A673 (cell line): ENCODE measurements at regions not wholly inside any gene's neighbourhood (a gene's known extent, or its start where the extent isn't known, plus 50 kb on each side); places are given as distances from the start of the nearest gene placed in this dataset.

Source experiments
- BruUV-seq: library from RNA; stranded (reverse); fragments of 400-500 nt; replicated peaks from 2 replicates; lab custom pipeline; 2021; lab: Mats Ljungman, UMichigan
- CTCF ChIA-PET: fragments of 300-600 bp; sonication (Branson Sonifier 250); formaldehyde crosslinking; loops from one replicate; lab custom pipeline; 2022; ENCODE audit warnings: antibody characterized with exemption; lab: Charles Lee
- POLR2A ChIA-PET: fragments of 300-600 bp; sonication (Branson Sonifier 250); formaldehyde crosslinking; loops from one replicate; lab custom pipeline; 2022; ENCODE audit warnings: antibody characterized with exemption; ENCODE audit not compliant: low non-redundant PET; lab: Charles Lee
- DNase-seq: peaks from one replicate; pipeline ENCODE4 v3.0.0-alpha.2; 2015; ENCODE audit warnings: low spot score
- H3K27ac ChIP-seq: fragments of 200-600 bp; sonication (generic); 2 replicates; pipeline ENCODE4 v1.5.1; 2016; ENCODE audit warnings: mixed run types, low read depth, mild to moderate bottlenecking, mixed read lengths, antibody characterized with exemption, low read length; ENCODE audit not compliant: poor library complexity, severe bottlenecking
- H3K27me3 ChIP-seq: fragments of 200-600 bp; sonication (generic); replicated peaks from 2 replicates; pipeline ENCODE4 v1.6.1; 2017; ENCODE audit warnings: mixed run types, low read depth, mild to moderate bottlenecking, mixed read lengths, antibody characterized with exemption, low read length; ENCODE audit not compliant: insufficient read depth, poor library complexity
- H3K36me3 ChIP-seq: fragments of 200-600 bp; sonication (generic); 2 replicates; pipeline ENCODE4 v1.6.1; 2016; ENCODE audit warnings: mixed run types, mild to moderate bottlenecking, mixed read lengths, antibody characterized with exemption, low read length; ENCODE audit not compliant: insufficient read depth, poor library complexity, severe bottlenecking
- H3K4me1 ChIP-seq: fragments of 200-600 bp; sonication (generic); 2 replicates; pipeline ENCODE4 v1.6.1; 2017; ENCODE audit warnings: mixed run types, mild to moderate bottlenecking, mixed read lengths, antibody characterized with exemption, low read length; ENCODE audit not compliant: insufficient read depth, poor library complexity, severe bottlenecking
- H3K4me3 ChIP-seq: fragments of 200-600 bp; sonication (generic); 2 replicates; pipeline ENCODE4 v1.5.1; 2016; ENCODE audit warnings: low read depth, mixed run types, mild to moderate bottlenecking, mixed read lengths, low read length; ENCODE audit not compliant: poor library complexity, severe bottlenecking
- H3K9me3 ChIP-seq: fragments of 200-600 bp; sonication (generic); 2 replicates; pipeline ENCODE4 v1.6.1; 2016; ENCODE audit warnings: mixed run types, low read depth, mild to moderate bottlenecking, mixed read lengths, antibody characterized with exemption, low read length; ENCODE audit not compliant: poor library complexity, severe bottlenecking
- CTCF ChIP-seq: fragments of 300-800, 200-600 bp; sonication (generic); conservative IDR thresholded peaks from 2 replicates; pipeline ENCODE4 v1.5.1; 2017; ENCODE audit warnings: low read depth, mild to moderate bottlenecking, antibody characterized with exemption, low read length, moderate library complexity, mixed read lengths
- EZH2 ChIP-seq: fragments of 200-600 bp; sonication (generic); IDR thresholded peaks from 2 replicates; pipeline ENCODE4 v1.6.1; 2017; ENCODE audit warnings: borderline replicate concordance, low read depth, mild to moderate bottlenecking, mixed read lengths, antibody characterized with exemption, low read length; ENCODE audit not compliant: poor library complexity, severe bottlenecking
- intact Hi-C: fragments of 100-400 bp; cut with micrococcal nuclease; formaldehyde crosslinking; loops from one replicate; pipeline ENCODE4 v1.10.0; 2022; ENCODE audit not compliant: unreplicated experiment

GRCh38 chr14:81931828-81932227 lies 398.2 kb upstream of the SEL1L start:
- Histone ChIP-seq H3K4me3 (no peak overlapping the region), H3K36me3 (no peaks in the 10 kb centered on the region), H3K9me3 (no peaks in the 10 kb centered on the region), H3K27ac (no peak overlapping the region), H3K27me3 (no peaks in the 10 kb centered on the region), H3K4me1 (no peaks in the 10 kb centered on the region)
- TF ChIP-seq EZH2, result no peak
- TF ChIP-seq CTCF, result no peak
- BruUV-seq, result no TSS peak
- intact Hi-C loops, result no loop called here
- POLR2A ChIA-PET, result no interaction called here
- no peak for DNase-seq
- CTCF ChIA-PET, result no interaction called here

- CTCF ChIA-PET, result no interaction called here
- Histone ChIP-seq H3K4me1 (peaks cover 15% of the 10 kb centered on the region), H3K27me3 (no peaks in the 10 kb centered on the region), H3K4me3 (no peak overlapping the region), H3K27ac (no peak overlapping the region), H3K36me3 (no peaks in the 10 kb centered on the region), H3K9me3 (no peaks in the 10 kb centered on the region)
- intact Hi-C loops, result no loop called here
- no TSS peak for BruUV-seq
- no peak for DNase-seq
- POLR2A ChIA-PET, result no interaction called here
- TF ChIP-seq EZH2 (no peak), CTCF (no peak)
These were observed 402.7 kb upstream of the SEL1L start for GRCh38 chr14:81936348-81936747.

GRCh38 chr14:81936902-81937301 lies 403.2 kb upstream of the SEL1L start:
- DNase-seq, result no peak
- BruUV-seq, result no TSS peak
- Histone ChIP-seq H3K9me3 (no peaks in the 10 kb centered on the region), H3K27me3 (no peaks in the 10 kb centered on the region), H3K4me3 (no peak overlapping the region), H3K27ac (no peak overlapping the region), H3K4me1 (peaks cover 16% of the 10 kb centered on the region), H3K36me3 (no peaks in the 10 kb centered on the region)
- ChIA-PET CTCF (no interaction called here), POLR2A (no interaction called here)
- intact Hi-C loops, result no loop called here
- TF ChIP-seq CTCF, result no peak
- TF ChIP-seq EZH2, result no peak
